ENCODE measurements at regions not wholly inside any gene's neighbourhood (a gene's known extent, or its start where the extent isn't known, plus 50 kb on each side); places are given as distances from the start of the nearest gene placed in this dataset.

DNA sequence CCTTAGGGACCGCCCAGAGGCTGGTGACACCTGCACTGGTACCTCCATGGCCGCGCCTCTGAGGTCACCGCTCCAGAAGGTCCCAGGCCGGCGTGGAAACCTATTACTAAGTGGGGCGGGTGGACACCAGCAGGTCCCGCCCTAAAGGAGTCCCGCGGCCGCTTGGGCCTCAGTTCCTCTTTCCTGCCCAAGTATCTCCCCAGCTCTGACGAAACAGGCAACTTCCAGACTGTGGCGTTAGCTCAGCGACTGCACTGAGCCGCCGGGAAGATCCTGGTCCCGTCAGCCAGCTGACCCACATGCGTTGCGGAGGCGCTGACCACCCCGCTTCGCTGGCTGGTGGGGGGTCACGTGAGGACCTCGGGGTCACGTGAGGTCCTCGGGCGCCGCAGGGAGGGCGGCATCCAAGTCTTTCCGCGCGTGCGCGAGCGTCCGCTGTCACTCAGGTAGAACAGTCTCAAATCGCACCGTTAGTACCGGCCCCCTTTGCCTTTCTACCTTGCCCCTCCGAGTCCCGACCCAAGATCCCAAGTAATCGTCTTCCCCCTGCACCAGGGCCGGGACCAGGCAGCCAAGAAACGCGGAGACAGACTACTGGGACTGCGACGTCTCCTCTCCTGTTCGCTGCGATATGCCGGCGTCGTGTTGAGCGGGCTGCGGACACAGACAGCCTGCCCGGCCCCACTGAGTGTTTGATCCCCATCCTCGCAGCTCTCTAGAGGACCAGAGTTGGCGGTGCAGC is 53.7 kb upstream of the KDM4C start:
- DNase-seq (ENCODE audit: low read depth in 2 of 2), result peak; percentile 63 to 69

DNA sequence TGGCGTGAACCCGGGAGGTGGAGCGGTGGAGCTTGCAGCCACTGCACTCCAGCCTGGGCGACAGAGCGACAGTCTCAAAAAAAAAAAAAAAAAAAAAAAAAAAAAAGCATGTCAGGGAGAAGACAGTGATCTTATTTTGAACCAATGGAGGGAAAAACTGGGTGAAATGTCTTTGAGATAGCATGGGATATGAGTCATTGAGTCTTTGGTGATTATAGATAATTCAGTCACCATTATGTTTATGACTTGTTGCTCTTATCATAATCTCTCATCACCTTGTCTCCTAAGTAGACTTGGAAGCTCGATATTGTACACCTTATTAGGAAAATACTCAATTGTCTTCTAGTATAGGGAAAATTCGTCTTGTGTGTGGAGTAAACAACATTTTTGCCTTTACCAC is 55.1 kb upstream of the KDM4C start:
- DNase-seq (ENCODE audit: low read depth in 2 of 2), result no peak

DNA sequence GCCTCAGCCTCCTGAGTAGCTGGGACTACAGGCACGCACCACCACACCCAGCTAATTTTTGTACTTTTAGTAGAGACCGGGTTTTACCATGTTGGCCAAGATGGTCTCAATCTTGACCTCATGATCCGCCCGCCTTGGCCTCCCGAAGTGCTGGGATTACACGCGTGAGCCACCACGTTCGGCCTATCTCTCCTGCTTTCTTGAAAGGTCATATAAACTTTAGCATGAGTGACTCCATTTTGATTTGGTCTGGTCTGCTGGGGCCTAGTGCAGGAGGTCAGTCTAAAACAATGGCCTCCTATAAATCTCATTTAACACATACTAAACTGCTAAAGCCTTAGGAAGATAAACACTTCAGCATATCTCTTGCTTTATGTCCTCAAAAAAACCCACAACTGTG is 50.6 kb upstream of the GLDC start:
- DNase-seq (ENCODE audit: low read depth in 2 of 2), result no peak

DNA sequence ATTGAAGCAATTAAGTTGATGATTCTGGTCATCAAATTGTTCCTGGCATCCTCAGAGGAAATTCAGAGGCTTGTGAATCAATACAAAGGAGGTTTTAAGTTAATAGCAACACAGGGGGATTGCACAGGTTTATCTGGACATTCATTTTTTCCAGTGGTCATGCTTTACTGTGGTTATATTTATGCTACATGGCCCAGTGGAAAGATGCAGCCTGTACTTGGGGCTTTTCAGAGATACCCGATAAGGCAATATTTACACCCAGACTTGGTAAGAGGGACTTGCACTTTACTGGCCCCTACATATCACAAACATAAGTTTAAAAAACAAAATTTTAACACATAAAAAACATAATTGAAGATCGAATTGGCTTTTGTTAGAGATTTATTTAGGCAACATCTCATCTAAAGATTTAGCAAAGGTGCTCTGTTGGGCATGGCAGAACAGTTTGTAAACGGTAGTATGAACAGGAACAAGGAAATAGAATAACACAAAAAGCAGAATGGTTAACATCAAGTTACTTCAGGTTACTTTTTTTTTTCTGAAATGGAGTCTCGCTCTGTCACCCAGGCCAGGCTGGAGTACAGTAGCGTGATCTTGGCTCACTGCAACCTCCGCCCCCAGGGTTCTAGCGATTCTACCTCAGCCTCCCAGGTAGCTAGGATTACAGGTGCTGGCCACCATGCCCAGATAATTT is 49.7 kb upstream of the GLDC start:
- DNase-seq (ENCODE audit: low read depth in 2 of 2), result no peak
